Thyroid gland (tissue), 4 donors: ENCODE measurements at regions not wholly inside any gene's neighbourhood (a gene's known extent, or its start where the extent isn't known, plus 50 kb on each side); places are given as distances from the start of the nearest gene placed in this dataset.
"Not testable (repeated sequence)": the region's sequence is repeated elsewhere in the genome, so short reads cannot be mapped to it uniquely, and the experiment has no call there.

Experiments used
- DNase-seq, 2 donors: peaks; one replicate each; pipeline ENCODE4 v3.0.0-alpha.2; 2019
- H3K27ac ChIP-seq, 3 donors: fragments of 200-600 bp; sonication (generic); 1 replicate in 2 of 3; 2 replicates in 1 of 3; pipeline ENCODE4 v1.5.1; 2016 to 2019; ENCODE audit warnings: mild to moderate bottlenecking in 1 of 3, moderate library complexity in 1 of 3
- H3K27me3 ChIP-seq: fragments of 200-600 bp; sonication (generic); one replicate; pipeline ENCODE4 v1.5.1; 2019
- H3K36me3 ChIP-seq, 2 donors: fragments of 200-600 bp; sonication (generic); one replicate each; pipeline ENCODE4 v1.5.1; 2016 to 2019
- H3K4me1 ChIP-seq, 2 donors: fragments of 200-600 bp; sonication (generic); one replicate each; pipeline ENCODE4 v1.5.1; 2017 to 2019
- H3K4me3 ChIP-seq, 3 donors: fragments of 200-600 bp; sonication (generic); replicated peaks in 1 of 3; 1 replicate in 2 of 3; 2 replicates in 1 of 3; pipeline ENCODE4 v1.5.1; 2016; ENCODE audit warnings: mild to moderate bottlenecking in 1 of 3
- H3K9me3 ChIP-seq: fragments of 200-600 bp; sonication (generic); one replicate; pipeline ENCODE4 v1.5.1; 2017
- POLR2A ChIP-seq, 2 donors: fragments of 450-650 bp; IDR thresholded peaks; one replicate each; pipeline ENCODE4 v1.6.1; 2017; ENCODE audit warnings: antibody characterized with exemption in 2 of 2, mild to moderate bottlenecking in 2 of 2, moderate library complexity in 1 of 2
- WGBS, 2 donors: methylation state at CpG; one replicate each; pipeline ENCODE4 v1.1.5; 2017; 5-methylcytosine and 5-hydroxymethylcytosine counted together
- intact Hi-C: fragments of 100-400 bp; cut with DNase I; formaldehyde crosslinking; loops from one replicate; pipeline ENCODE4 v1.15.1; 2023
- TF ChIP-seq, protein P1 (sequence below), 6 experiments: fragments of 200-600 bp in 3 of 6; fragments of 450-650 bp in 3 of 6; sonication (generic) in 3 of 6; IDR thresholded peaks; one replicate each; pipeline ENCODE4 v1.5.1; 2016 to 2019; ENCODE audit warnings: antibody characterized with exemption in 6 of 6, mild to moderate bottlenecking in 2 of 6, inconsistent platforms in 1 of 6, moderate library complexity in 1 of 6

- no peaks in the 10 kb centered on the region for H3K27me3 ChIP-seq
- intact Hi-C loops, result no loop called here
- H3K27ac ChIP-seq, result no peak overlapping the region
- no peaks in the 10 kb centered on the region for H3K9me3 ChIP-seq
- WGBS, 2 donors, result 69 to 78% methylated on average over 11 of the region's 11 CpGs
- no peak overlapping the region for H3K4me3 ChIP-seq
- TF ChIP-seq, protein P1, sequence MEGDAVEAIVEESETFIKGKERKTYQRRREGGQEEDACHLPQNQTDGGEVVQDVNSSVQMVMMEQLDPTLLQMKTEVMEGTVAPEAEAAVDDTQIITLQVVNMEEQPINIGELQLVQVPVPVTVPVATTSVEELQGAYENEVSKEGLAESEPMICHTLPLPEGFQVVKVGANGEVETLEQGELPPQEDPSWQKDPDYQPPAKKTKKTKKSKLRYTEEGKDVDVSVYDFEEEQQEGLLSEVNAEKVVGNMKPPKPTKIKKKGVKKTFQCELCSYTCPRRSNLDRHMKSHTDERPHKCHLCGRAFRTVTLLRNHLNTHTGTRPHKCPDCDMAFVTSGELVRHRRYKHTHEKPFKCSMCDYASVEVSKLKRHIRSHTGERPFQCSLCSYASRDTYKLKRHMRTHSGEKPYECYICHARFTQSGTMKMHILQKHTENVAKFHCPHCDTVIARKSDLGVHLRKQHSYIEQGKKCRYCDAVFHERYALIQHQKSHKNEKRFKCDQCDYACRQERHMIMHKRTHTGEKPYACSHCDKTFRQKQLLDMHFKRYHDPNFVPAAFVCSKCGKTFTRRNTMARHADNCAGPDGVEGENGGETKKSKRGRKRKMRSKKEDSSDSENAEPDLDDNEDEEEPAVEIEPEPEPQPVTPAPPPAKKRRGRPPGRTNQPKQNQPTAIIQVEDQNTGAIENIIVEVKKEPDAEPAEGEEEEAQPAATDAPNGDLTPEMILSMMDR (IDR thresholded peaks at IDR 0.05), result no peak
- TF ChIP-seq POLR2A (IDR thresholded peaks at IDR 0.05), result no peak
- no peak for DNase-seq
- H3K4me1 ChIP-seq, result no peaks in the 10 kb centered on the region
- H3K36me3 ChIP-seq, result no peaks in the 10 kb centered on the region
Observed at GRCh38 chrX:1041091-1041490, 171.4 kb downstream of the CRLF2 start.

DNA sequence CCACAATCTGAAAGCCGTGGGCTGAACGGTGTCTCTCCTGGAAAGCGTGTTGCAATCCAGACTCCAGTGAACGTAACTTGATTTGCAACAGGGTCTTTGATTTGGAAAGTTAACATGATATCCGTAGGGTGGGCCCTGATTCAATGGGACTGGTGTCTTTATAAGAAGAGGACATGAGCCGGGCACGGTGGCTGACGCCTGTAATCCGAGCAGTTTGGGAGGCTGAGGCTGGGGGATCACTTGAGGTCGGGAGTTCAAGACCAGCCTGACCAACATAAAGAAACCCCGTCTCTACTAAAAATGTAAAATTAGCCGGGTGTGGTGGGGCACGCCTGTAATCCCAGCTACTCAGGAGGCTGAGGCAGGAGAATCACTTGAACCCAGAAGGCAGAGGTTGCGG, 176.5 kb downstream of the CRLF2 start:
- H3K27ac ChIP-seq, H3K4me3 ChIP-seq, DNase-seq, H3K36me3 ChIP-seq, H3K27me3 ChIP-seq, H3K4me1 ChIP-seq, intact Hi-C loops, H3K9me3 ChIP-seq: not testable (repeated sequence)
- 87 to 89% methylated on average over 14 of the region's 14 CpGs for WGBS, 2 donors

DNA sequence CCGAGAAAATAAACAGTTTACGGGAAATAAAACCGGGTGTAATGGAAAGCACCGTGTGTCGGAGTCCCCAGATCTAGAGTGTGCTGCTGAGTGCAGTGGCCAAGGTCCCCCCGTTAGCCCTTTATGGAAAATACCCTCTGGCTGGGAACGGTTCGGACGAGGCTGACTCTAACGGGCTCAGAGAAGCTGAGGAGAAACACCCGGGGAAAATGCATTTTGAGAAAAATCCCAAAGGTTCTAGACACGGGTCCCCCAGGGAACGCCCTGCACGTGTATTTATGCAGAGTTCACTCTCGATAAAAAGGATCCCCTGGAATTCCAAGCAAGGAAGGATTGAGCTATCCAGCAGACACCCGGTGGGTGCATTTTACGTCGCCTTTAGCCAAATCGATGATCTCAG, 177.2 kb downstream of the CRLF2 start:
- no peak for DNase-seq
- 66 to 71% methylated on average over 19 of the region's 19 CpGs for WGBS, 2 donors
- Histone ChIP-seq H3K9me3 (no peaks in the 10 kb centered on the region), H3K4me3 (no peak overlapping the region), H3K27ac (no peak overlapping the region), H3K36me3 (no peaks in the 10 kb centered on the region), H3K4me1 (no peaks in the 10 kb centered on the region), H3K27me3 (no peaks in the 10 kb centered on the region)
- TF ChIP-seq POLR2A (IDR thresholded peaks at IDR 0.05), result no peak
- TF ChIP-seq, protein P1 (IDR thresholded peaks at IDR 0.05), result no peak
- intact Hi-C loops, result no loop called here

DNA sequence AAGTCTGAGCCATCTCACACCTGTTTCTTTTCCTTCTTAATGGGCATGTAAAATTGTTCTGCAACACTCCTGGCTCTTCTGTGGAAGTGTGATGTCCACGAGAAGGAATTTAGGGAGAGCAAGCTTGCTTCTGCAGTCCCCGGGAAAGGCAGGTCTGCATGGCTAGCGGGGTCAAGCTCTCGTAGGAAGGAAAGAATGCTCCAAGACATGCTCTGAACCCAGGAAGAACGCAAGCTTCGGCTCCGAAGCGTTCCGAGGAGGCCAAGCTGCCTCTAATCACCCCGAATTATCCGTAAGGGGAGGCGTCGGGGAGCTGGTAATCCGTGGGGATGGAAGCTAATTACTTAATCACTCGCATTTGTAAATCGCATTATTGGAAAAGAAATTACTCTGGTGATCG, 177.7 kb downstream of the CRLF2 start:
- intact Hi-C loops, result no loop called here
- 70 to 74% methylated on average over 17 of the region's 17 CpGs for WGBS, 2 donors
- Histone ChIP-seq H3K4me1 (no peaks in the 10 kb centered on the region), H3K36me3 (no peaks in the 10 kb centered on the region), H3K9me3 (no peaks in the 10 kb centered on the region), H3K27me3 (no peaks in the 10 kb centered on the region), H3K27ac (no peak overlapping the region), H3K4me3 (no peak overlapping the region)
- no peak for DNase-seq
- no peak for TF ChIP-seq POLR2A (IDR thresholded peaks at IDR 0.05)
- TF ChIP-seq, protein P1 (IDR thresholded peaks at IDR 0.05), result no peak

DNA sequence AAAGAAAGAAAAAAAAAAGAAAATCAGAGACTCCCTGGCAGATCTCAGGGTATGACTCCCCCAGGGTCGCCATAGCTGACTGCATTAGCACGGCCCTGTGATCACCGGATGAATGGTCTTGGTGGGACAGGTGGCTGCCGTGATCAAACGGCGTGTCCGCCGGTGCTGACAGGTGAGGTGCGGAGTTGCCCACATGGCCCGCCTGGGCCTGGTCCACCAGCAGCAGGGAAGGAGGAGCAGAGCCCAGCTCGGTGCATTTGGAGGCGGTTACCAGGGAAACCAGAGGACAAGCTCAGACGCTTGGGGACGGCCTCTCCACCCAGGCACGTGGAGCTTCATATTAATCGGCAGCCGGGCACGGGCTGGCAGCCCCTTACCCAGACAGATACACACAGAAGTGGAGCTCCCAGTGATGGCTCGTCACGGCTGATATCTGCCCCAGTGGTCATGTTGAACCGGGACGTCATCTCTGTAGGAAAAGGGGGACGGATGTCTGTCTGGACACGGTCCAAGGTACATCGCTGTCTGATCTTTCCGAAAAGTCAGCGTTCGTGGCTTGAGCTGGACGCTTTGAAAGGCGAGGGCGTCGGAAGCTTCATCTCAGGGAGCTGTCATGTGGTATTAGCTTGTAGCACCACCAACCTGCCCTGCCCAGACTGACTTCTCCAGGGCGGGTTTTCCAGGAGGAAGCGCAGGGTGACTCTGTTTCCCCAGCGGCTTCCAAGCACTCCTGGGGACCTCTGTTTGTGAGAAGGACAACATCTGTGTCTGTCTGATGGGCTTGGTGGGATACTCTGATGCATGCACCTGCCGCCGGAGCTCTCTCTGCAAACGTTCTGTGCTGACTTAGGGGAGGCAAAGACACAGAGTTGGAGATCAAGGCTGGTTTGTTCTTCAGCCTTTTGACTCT, 180.7 kb downstream of the CRLF2 start:
- intact Hi-C loops, result no loop called here
- DNase-seq, result no peak
- Histone ChIP-seq H3K4me3 (no peak overlapping the region), H3K4me1 (no peaks in the 10 kb centered on the region), H3K27me3 (no peaks in the 10 kb centered on the region), H3K9me3 (no peaks in the 10 kb centered on the region), H3K36me3 (no peaks in the 10 kb centered on the region), H3K27ac (no peak overlapping the region)
- 78 to 81% methylated on average over 38 of the region's 38 CpGs for WGBS, 2 donors
- TF ChIP-seq POLR2A (IDR thresholded peaks at IDR 0.05), result no peak
- TF ChIP-seq, protein P1 (IDR thresholded peaks at IDR 0.05), result no peak
